Osteoblast (primary cell): ENCODE measurements at regions not wholly inside any gene's neighbourhood (a gene's known extent, or its start where the extent isn't known, plus 50 kb on each side); places are given as distances from the start of the nearest gene placed in this dataset.
"Not testable (repeated sequence)": the region's sequence is repeated elsewhere in the genome, so short reads cannot be mapped to it uniquely, and the experiment has no call there.

Experiments used
- DNase-seq: peaks from one replicate; pipeline ENCODE4 v3.0.0; 2011; ENCODE audit warnings: low spot score, mixed read lengths; ENCODE audit not compliant: insufficient read length; ENCODE audit errors: missing footprints
- H2AFZ ChIP-seq: 2 replicates; pipeline ENCODE4 v1.6.0; 2011; ENCODE audit warnings: mild to moderate bottlenecking, low read length
- H3K27ac ChIP-seq: 2 replicates; pipeline ENCODE4 v1.5.1; 2011; ENCODE audit warnings: mild to moderate bottlenecking, low read depth, low read length, moderate library complexity
- H3K27me3 ChIP-seq: 2 replicates; pipeline ENCODE4 v1.6.0; 2012; ENCODE audit warnings: mild to moderate bottlenecking, control low read depth, inconsistent platforms, low read length, moderate library complexity; ENCODE audit not compliant: insufficient read depth
- H3K36me3 ChIP-seq: 2 replicates; pipeline ENCODE4 v1.5.1; 2011; ENCODE audit warnings: mild to moderate bottlenecking, low read length, control low read depth, moderate library complexity; ENCODE audit not compliant: insufficient read depth
- H3K4me1 ChIP-seq: 2 replicates; pipeline ENCODE4 v1.5.1; 2011; ENCODE audit warnings: mild to moderate bottlenecking, low read length, control low read depth, moderate library complexity; ENCODE audit not compliant: insufficient read depth
- H3K4me2 ChIP-seq: 2 replicates; pipeline ENCODE4 v1.6.0; 2011; ENCODE audit warnings: mild to moderate bottlenecking, low read length; ENCODE audit not compliant: insufficient read depth
- H3K4me3 ChIP-seq: fragments of 200-600 bp; sonication (generic); 3 replicates; pipeline ENCODE4 v1.5.1; 2012; ENCODE audit warnings: mild to moderate bottlenecking, low read length, inconsistent platforms; ENCODE audit not compliant: insufficient read depth
- H3K79me2 ChIP-seq: 2 replicates; pipeline ENCODE4 v1.6.0; 2012; ENCODE audit warnings: mild to moderate bottlenecking, low read length, control low read depth, inconsistent platforms; ENCODE audit not compliant: insufficient read depth
- H3K9me3 ChIP-seq: 2 replicates; pipeline ENCODE4 v1.5.1; 2011; ENCODE audit warnings: low read depth, low read length, control low read depth
- H4K20me1 ChIP-seq: 2 replicates; pipeline ENCODE4 v1.6.0; 2012; ENCODE audit warnings: mild to moderate bottlenecking, low read length, control low read depth; ENCODE audit not compliant: insufficient read depth
- TF ChIP-seq, protein P1 (sequence below): IDR thresholded peaks from 2 replicates; pipeline ENCODE4 v1.5.1; 2011; ENCODE audit warnings: mild to moderate bottlenecking, low read depth, low read length, moderate library complexity; ENCODE audit errors: extremely low read depth

GRCh38 chr9:107782381-107782780, 292.8 kb upstream of the KLF4 start:
- H3K4me2 ChIP-seq, result no peak overlapping the region
- TF ChIP-seq, protein P1, sequence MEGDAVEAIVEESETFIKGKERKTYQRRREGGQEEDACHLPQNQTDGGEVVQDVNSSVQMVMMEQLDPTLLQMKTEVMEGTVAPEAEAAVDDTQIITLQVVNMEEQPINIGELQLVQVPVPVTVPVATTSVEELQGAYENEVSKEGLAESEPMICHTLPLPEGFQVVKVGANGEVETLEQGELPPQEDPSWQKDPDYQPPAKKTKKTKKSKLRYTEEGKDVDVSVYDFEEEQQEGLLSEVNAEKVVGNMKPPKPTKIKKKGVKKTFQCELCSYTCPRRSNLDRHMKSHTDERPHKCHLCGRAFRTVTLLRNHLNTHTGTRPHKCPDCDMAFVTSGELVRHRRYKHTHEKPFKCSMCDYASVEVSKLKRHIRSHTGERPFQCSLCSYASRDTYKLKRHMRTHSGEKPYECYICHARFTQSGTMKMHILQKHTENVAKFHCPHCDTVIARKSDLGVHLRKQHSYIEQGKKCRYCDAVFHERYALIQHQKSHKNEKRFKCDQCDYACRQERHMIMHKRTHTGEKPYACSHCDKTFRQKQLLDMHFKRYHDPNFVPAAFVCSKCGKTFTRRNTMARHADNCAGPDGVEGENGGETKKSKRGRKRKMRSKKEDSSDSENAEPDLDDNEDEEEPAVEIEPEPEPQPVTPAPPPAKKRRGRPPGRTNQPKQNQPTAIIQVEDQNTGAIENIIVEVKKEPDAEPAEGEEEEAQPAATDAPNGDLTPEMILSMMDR, result no peak
- no peaks in the 10 kb centered on the region for H3K9me3 ChIP-seq
- H3K27me3 ChIP-seq, result no peaks in the 10 kb centered on the region
- H3K4me3 ChIP-seq, result no peak overlapping the region
- H4K20me1 ChIP-seq, result no peaks in the 10 kb centered on the region
- no peak overlapping the region for H3K27ac ChIP-seq
- H3K4me1 ChIP-seq, result peaks cover 22% of the 10 kb centered on the region
- DNase-seq, result peak; percentile 43
- H3K36me3 ChIP-seq, result no peaks in the 10 kb centered on the region
- no peak overlapping the region for H2AFZ ChIP-seq
- H3K79me2 ChIP-seq, result no peaks in the 10 kb centered on the region

DNA sequence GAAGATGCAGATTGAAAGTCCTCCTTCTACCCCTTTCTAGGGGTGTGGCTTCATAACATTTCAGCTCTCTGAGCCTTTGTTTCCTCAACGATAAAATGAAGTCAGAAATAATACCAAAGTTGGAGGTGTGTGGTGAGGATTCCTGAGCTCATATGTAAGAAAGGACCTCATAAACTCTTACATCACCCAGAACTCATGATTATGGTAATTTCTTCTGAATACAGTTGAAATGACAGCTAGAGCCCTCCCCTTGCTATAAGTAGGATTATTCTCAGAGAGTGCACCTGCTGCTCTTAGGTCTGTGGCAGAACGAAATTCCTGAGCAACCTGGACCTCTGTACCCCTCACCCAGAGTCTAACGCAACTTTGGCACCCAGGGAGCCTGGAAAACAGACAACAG, 291.4 kb upstream of the KLF4 start:
- peaks cover 18% of the 10 kb centered on the region for H3K4me1 ChIP-seq
- DNase-seq, result no peak
- no peaks in the 10 kb centered on the region for H3K9me3 ChIP-seq
- H3K4me3 ChIP-seq, result no peak overlapping the region
- H3K27me3 ChIP-seq, result no peaks in the 10 kb centered on the region
- no peak overlapping the region for H3K27ac ChIP-seq
- no peaks in the 10 kb centered on the region for H3K79me2 ChIP-seq
- H3K36me3 ChIP-seq, result no peaks in the 10 kb centered on the region
- H4K20me1 ChIP-seq, result no peaks in the 10 kb centered on the region
- TF ChIP-seq, protein P1, result no peak
- no peak overlapping the region for H2AFZ ChIP-seq
- H3K4me2 ChIP-seq, result no peak overlapping the region

DNA sequence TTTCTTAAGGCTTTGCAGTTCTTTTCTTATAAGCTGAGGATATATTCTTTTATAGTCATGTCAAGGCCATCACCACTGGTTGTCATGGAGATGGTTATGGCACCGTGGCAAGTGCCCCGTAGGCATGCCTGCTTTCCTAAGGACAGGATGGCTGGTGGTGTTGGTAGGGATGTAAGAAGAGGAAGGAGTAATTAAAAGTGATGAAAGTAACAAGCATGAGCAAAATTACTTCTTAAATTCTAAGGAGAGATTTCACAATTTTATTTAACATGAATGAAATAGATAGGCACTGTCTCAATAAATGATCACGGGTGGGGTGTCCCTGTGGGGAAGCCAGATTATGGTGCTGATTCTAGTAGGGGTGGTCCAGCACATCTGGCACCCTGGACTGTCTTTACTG, 290.2 kb upstream of the KLF4 start:
- Histone ChIP-seq H3K36me3 (no peaks in the 10 kb centered on the region), H4K20me1 (no peaks in the 10 kb centered on the region), H3K27ac (no peak overlapping the region), H2AFZ (no peak overlapping the region), H3K4me1 (peaks cover 13% of the 10 kb centered on the region), H3K79me2 (no peaks in the 10 kb centered on the region), H3K9me3 (no peaks in the 10 kb centered on the region), H3K4me2 (no peak overlapping the region), H3K27me3 (no peaks in the 10 kb centered on the region), H3K4me3 (no peak overlapping the region)
- TF ChIP-seq, protein P1, result no peak
- DNase-seq, result no peak

DNA sequence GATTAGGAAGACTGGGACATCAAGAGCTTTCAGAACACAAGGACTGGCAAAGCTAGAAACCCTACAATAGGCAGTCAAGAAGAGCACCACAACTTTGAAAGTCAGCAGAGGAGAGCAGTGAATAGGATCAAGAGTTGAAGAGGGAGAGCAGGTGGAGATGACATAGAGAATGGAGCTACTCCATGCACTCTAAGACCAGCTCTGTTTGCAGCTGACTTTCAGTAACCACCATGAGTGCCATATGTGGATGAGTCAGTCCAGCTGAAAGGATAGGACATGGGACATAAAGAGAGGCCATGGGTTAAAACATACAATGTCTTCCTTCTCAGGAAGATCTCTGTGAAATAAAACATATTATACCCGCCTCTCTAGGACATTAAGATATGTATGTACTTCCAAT, 289.1 kb upstream of the KLF4 start:
- H3K4me1 ChIP-seq, result peaks cover 6% of the 10 kb centered on the region
- no peaks in the 10 kb centered on the region for H3K36me3 ChIP-seq
- TF ChIP-seq, protein P1, result no peak
- no peak overlapping the region for H2AFZ ChIP-seq
- H3K27me3 ChIP-seq, result no peaks in the 10 kb centered on the region
- H3K4me3 ChIP-seq, result no peak overlapping the region
- no peak overlapping the region for H3K27ac ChIP-seq
- H4K20me1 ChIP-seq, result no peaks in the 10 kb centered on the region
- H3K79me2 ChIP-seq, result no peaks in the 10 kb centered on the region
- H3K4me2 ChIP-seq, result no peak overlapping the region
- DNase-seq, result peak; percentile 51
- H3K9me3 ChIP-seq, result no peaks in the 10 kb centered on the region

- not testable (repeated sequence) for H3K4me3 ChIP-seq, H3K27me3 ChIP-seq, H3K79me2 ChIP-seq, H2AFZ ChIP-seq, H3K27ac ChIP-seq, H3K36me3 ChIP-seq, DNase-seq, H4K20me1 ChIP-seq, H3K4me2 ChIP-seq, H3K4me1 ChIP-seq, H3K9me3 ChIP-seq
Measured at GRCh38 chr9:107774099-107774498, 284.5 kb upstream of the KLF4 start.
